Epithelial cell of esophagus (primary cell): ENCODE measurements at regions not wholly inside any gene's neighbourhood (a gene's known extent, or its start where the extent isn't known, plus 50 kb on each side); places are given as distances from the start of the nearest gene placed in this dataset.

Source experiments
- DNase-seq: peaks from one replicate; pipeline ENCODE4 v3.0.0; 2010; ENCODE audit warnings: low read depth
- H3K4me3 ChIP-seq: 2 replicates; pipeline ENCODE4 v1.5.1; 2011; ENCODE audit warnings: mild to moderate bottlenecking, low read length, control low read depth
- TF ChIP-seq, protein P1 (sequence below): IDR thresholded peaks from 2 replicates; pipeline ENCODE4 v1.5.1; 2011; ENCODE audit warnings: low read depth, mild to moderate bottlenecking, low read length, control low read depth, inconsistent platforms; ENCODE audit not compliant: insufficient read depth; ENCODE audit errors: missing control alignments

DNA sequence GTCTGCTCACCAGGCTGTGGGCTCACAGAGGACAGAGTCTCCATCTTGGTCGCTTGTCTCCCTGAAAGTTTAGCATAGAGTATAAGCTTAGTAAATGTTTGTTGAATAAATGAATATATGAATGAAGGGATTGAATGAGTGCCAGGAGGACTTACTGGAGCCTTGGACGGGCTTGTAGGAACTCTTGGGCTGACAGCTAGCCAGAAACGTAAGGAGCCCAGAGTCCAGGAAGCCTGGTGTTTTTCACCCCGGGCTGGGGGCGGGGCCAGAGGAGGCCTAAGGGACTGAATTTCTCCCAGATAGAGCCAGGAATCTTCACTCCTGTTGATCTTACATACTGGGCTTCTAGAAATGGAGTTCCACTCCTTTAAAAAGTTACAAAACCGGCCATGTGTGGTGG, 68.5 kb upstream of the SRSF6 start:
- TF ChIP-seq, protein P1, sequence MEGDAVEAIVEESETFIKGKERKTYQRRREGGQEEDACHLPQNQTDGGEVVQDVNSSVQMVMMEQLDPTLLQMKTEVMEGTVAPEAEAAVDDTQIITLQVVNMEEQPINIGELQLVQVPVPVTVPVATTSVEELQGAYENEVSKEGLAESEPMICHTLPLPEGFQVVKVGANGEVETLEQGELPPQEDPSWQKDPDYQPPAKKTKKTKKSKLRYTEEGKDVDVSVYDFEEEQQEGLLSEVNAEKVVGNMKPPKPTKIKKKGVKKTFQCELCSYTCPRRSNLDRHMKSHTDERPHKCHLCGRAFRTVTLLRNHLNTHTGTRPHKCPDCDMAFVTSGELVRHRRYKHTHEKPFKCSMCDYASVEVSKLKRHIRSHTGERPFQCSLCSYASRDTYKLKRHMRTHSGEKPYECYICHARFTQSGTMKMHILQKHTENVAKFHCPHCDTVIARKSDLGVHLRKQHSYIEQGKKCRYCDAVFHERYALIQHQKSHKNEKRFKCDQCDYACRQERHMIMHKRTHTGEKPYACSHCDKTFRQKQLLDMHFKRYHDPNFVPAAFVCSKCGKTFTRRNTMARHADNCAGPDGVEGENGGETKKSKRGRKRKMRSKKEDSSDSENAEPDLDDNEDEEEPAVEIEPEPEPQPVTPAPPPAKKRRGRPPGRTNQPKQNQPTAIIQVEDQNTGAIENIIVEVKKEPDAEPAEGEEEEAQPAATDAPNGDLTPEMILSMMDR: no peak
- no peak for DNase-seq
- H3K4me3 ChIP-seq: no peak overlapping the region

DNA sequence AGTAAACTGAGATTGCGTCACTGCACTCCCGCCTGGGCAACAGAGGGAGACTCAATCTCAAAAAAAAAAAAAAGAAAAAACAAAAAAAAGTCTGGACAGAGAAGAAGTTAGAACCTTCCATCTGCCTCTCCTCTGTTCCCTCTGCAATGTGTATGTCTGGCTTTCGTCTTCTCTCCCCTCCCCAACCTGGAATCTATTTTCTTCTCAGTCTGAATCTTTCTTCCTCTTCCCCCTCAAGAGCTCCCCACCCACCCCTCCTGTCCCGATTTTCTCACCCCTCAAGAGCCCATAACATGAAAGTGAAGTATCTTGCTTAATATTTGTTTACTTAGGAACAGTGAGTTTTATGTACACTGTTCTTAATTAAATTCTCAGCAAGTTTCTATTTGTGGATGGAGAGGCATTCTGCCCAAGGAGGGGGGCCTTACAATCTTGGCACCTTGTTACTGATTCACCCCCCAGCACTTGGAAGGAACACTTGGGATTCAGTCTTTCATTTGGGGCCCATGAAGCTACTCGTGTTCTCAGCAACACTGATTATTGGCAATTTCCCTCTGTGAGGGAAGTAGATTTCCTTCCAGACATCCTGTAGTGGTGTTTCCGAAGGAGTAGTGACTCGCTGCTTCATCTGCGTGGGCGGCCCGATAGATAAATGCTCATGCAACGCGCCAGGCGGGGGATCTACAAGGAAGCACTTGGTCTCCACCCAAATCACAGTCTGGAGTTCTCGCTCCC, 69.3 kb upstream of the SRSF6 start:
- no peak overlapping the region for H3K4me3 ChIP-seq
- TF ChIP-seq, protein P1: no peak
- DNase-seq: no peak

DNA sequence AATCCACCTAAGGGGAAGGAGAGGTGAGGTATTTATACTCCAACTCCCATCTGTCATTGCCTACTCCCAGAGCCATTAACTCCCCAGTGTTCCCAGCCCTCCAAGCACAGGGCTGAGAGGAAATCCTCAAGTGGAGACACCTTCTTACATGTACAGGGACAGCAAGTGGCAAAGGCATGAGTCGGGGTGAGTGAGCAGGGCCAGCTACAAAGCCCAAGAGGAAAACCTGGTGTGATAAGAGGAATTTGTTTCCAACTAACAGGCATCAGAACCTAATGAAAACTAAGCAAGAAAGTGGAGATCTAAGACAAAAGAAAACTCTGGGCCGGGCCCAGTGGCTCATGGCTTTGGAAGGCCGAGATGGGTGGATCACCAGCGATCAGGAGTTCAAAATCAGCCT, 70.0 kb upstream of the SRSF6 start:
- H3K4me3 ChIP-seq: no peak overlapping the region
- DNase-seq: no peak
- TF ChIP-seq, protein P1: no peak

- H3K4me3 ChIP-seq: no peak overlapping the region
- DNase-seq: no peak
- TF ChIP-seq, protein P1: no peak
Measured at GRCh38 chr20:43386878-43387277, 70.8 kb upstream of the SRSF6 start.

DNA sequence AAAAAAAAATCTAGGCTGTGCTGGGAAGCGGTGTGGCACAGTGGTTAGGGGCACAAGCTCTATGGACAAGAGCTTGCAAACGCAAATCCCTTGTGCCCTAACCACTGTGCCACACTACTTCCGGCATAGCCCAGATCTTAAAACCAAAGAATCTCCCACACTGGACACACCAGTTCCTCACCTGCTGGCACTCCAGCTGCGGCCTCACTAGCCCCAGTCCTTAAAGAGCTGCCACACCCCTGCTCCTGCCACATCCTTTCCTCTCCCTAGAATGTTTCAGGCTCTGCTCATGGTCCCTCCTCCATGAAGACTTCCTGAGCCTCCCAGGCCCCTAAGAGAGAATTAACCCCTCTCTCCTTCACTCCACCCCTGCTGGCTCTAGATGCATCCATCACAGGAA, 71.8 kb upstream of the SRSF6 start:
- no peak overlapping the region for H3K4me3 ChIP-seq
- DNase-seq: no peak
- TF ChIP-seq, protein P1: no peak

GRCh38 chr20:43384101-43384940, 73.4 kb upstream of the SRSF6 start:
- TF ChIP-seq, protein P1: no peak
- peak; percentile 5 for DNase-seq
- H3K4me3 ChIP-seq: no peak overlapping the region
